HG03066 (cell line): ENCODE measurements at regions not wholly inside any gene's neighbourhood (a gene's known extent, or its start where the extent isn't known, plus 50 kb on each side); places are given as distances from the start of the nearest gene placed in this dataset.

Experiments used
- ATAC-seq: cut with Tn5 transposase; IDR thresholded peaks from one replicate; pipeline ENCODE4 v1.9.1; 2021; ENCODE audit warnings: low read depth; ENCODE audit not compliant: unreplicated experiment

- no peak for ATAC-seq
Observed at GRCh38 chr4:188197566-188197965, 58.3 kb downstream of the TRIML1 start.

GRCh38 chr4:188198982-188199792 is 59.9 kb downstream of the TRIML1 start:
- ATAC-seq = no peak

GRCh38 chr4:188201851-188202250 is 62.6 kb downstream of the TRIML1 start:
- ATAC-seq = no peak

- no peak for ATAC-seq
Observed at GRCh38 chr4:188206783-188207182, 67.5 kb downstream of the TRIML1 start.

GRCh38 chr4:188214861-188215260 is 75.6 kb downstream of the TRIML1 start:
- ATAC-seq = no peak

- ATAC-seq = no peak
Observed at GRCh38 chr4:188218392-188218791, 79.2 kb downstream of the TRIML1 start.

- ATAC-seq = no peak
Observed at GRCh38 chr4:188220006-188220405, 80.8 kb downstream of the TRIML1 start.

- ATAC-seq = no peak
Observed at GRCh38 chr4:188221090-188221489, 81.8 kb downstream of the TRIML1 start.

- ATAC-seq = no peak
Observed at GRCh38 chr4:188228279-188228678, 89.0 kb downstream of the TRIML1 start.

- ATAC-seq = no peak
Observed at GRCh38 chr4:188232428-188232827, 93.2 kb downstream of the TRIML1 start.

GRCh38 chr4:188242041-188242440 is 102.8 kb downstream of the TRIML1 start:
- no peak for ATAC-seq

GRCh38 chr4:188245651-188246050 is 106.4 kb downstream of the TRIML1 start:
- no peak for ATAC-seq

- no peak for ATAC-seq
Observed at GRCh38 chr4:188246488-188246887, 107.2 kb downstream of the TRIML1 start.

- ATAC-seq = no peak
Observed at GRCh38 chr4:188254211-188254610, 115.0 kb downstream of the TRIML1 start.

- ATAC-seq = no peak
Observed at GRCh38 chr4:188262464-188262863, 123.2 kb downstream of the TRIML1 start.

GRCh38 chr4:188263321-188263720 is 124.1 kb downstream of the TRIML1 start:
- ATAC-seq = no peak

- ATAC-seq = no peak
Observed at GRCh38 chr4:188266386-188266785, 127.1 kb downstream of the TRIML1 start.

- ATAC-seq = no peak
Observed at GRCh38 chr4:188268131-188268908, 129.1 kb downstream of the TRIML1 start.

- no peak for ATAC-seq
Observed at GRCh38 chr4:188270273-188271069, 131.2 kb downstream of the TRIML1 start.

GRCh38 chr4:188275686-188276085 is 136.4 kb downstream of the TRIML1 start:
- ATAC-seq = no peak

GRCh38 chr4:188279184-188279583 is 139.9 kb downstream of the TRIML1 start:
- ATAC-seq = no peak
